ENCODE measurements at regions not wholly inside any gene's neighbourhood (a gene's known extent, or its start where the extent isn't known, plus 50 kb on each side); places are given as distances from the start of the nearest gene placed in this dataset.
"Not testable (repeated sequence)": the region's sequence is repeated elsewhere in the genome, so short reads cannot be mapped to it uniquely, and the experiment has no call there.

GRCh38 chr14:51595881-51596455, 55.7 kb upstream of the FRMD6 start:
- TF ChIP-seq POLR2A (IDR thresholded peaks at IDR 0.05) (no peak), CTCF (IDR thresholded peaks at IDR 0.05) (no peak), EP300 (IDR thresholded peaks at IDR 0.05) (no peak), POLR2AphosphoS5 (IDR thresholded peaks at IDR 0.05) (no peak)
- no peak for DNase-seq
- Histone ChIP-seq H3K4me1 (peaks cover 0 to 6% (median 0%) of the 10 kb centered on the region in 4 donors), H3K36me3 (no peaks in the 10 kb centered on the region), H3K27me3 (no peaks in the 10 kb centered on the region), H3K27ac (no peak overlapping the region), H3K4me3 (no peak overlapping the region), H3K9me3 (no peaks in the 10 kb centered on the region)
- 70 to 92% (median 82%) methylated on average over 3 of the region's 3 CpGs for WGBS, 5 donors
- intact Hi-C loops (cut with DNase I; ENCODE audit: low total_unique reads) = no loop called here

GRCh38 chr14:51596488-51597117, 55.1 kb upstream of the FRMD6 start:
- no peaks in the 10 kb centered on the region for H3K27me3 ChIP-seq
- no peaks in the 10 kb centered on the region for H3K9me3 ChIP-seq
- H3K4me1 ChIP-seq = peaks cover 0 to 13% (median 0%) of the 10 kb centered on the region in 4 donors
- H3K4me3 ChIP-seq = no peak overlapping the region
- no peaks in the 10 kb centered on the region for H3K36me3 ChIP-seq
- no peak for TF ChIP-seq EP300 (IDR thresholded peaks at IDR 0.05)
- 86 to 95% (median 92%) methylated on average over 6 of the region's 6 CpGs for WGBS, 5 donors
- intact Hi-C loops (cut with DNase I; ENCODE audit: low total_unique reads) = no loop called here
- H3K27ac ChIP-seq = no peak overlapping the region
- DNase-seq = no peak

GRCh38 chr14:51597261-51598001, 54.3 kb upstream of the FRMD6 start:
- no peak overlapping the region for H3K27ac ChIP-seq
- no peaks in the 10 kb centered on the region for H3K36me3 ChIP-seq
- H3K4me3 ChIP-seq = no peak overlapping the region
- H3K9me3 ChIP-seq = no peaks in the 10 kb centered on the region
- WGBS, 5 donors = 84 to 90% (median 87%) methylated on average over 7 of the region's 7 CpGs
- peaks cover 0 to 15% (median 0%) of the 10 kb centered on the region in 4 donors for H3K4me1 ChIP-seq
- no peaks in the 10 kb centered on the region for H3K27me3 ChIP-seq
- intact Hi-C loops (cut with DNase I; ENCODE audit: low total_unique reads) = no loop called here
- TF ChIP-seq CTCF (IDR thresholded peaks at IDR 0.05) (no peak), POLR2AphosphoS5 (IDR thresholded peaks at IDR 0.05) (no peak), EP300 (IDR thresholded peaks at IDR 0.05) (no peak), POLR2A (IDR thresholded peaks at IDR 0.05) (no peak)
- no peak for DNase-seq

GRCh38 chr14:51598924-51599600, 52.6 kb upstream of the FRMD6 start:
- H3K36me3 ChIP-seq; H3K27me3 ChIP-seq; H3K9me3 ChIP-seq; H3K4me3 ChIP-seq; DNase-seq; H3K27ac ChIP-seq; intact Hi-C loops (cut with DNase I; ENCODE audit: low total_unique reads): not testable (repeated sequence)
- WGBS, 5 donors = 67 to 94% (median 81%) methylated on average over 1 of the region's 1 CpG
- H3K4me1 ChIP-seq = peaks cover 0 to 15% (median 0%) of the 10 kb centered on the region in 4 donors

- DNase-seq = no peak
- H3K4me3 ChIP-seq = no peak overlapping the region
- H3K9me3 ChIP-seq = no peaks in the 10 kb centered on the region
- H3K27me3 ChIP-seq = no peaks in the 10 kb centered on the region
- WGBS, 5 donors = 50 to 83% (median 65%) methylated on average over 1 of the region's 1 CpG
- no peaks in the 10 kb centered on the region for H3K36me3 ChIP-seq
- peaks cover 0 to 15% (median 0%) of the 10 kb centered on the region in 4 donors for H3K4me1 ChIP-seq
- TF ChIP-seq POLR2AphosphoS5 (IDR thresholded peaks at IDR 0.05) (no peak), EP300 (IDR thresholded peaks at IDR 0.05) (no peak), CTCF (IDR thresholded peaks at IDR 0.05) (no peak), POLR2A (IDR thresholded peaks at IDR 0.05) (no peak)
- no peak overlapping the region for H3K27ac ChIP-seq
- intact Hi-C loops (cut with DNase I; ENCODE audit: low total_unique reads) = no loop called here
Observed at GRCh38 chr14:51600658-51601057, 51.1 kb upstream of the FRMD6 start.
